IMR-90 (cell line): ENCODE measurements at regions not wholly inside any gene's neighbourhood (a gene's known extent, or its start where the extent isn't known, plus 50 kb on each side); places are given as distances from the start of the nearest gene placed in this dataset.

Experiments
- ATAC-seq: fragments of 200-7000 bp; cut with Tn5 transposase; 2 replicates; pipeline ENCODE4 v1.9.1; 2020; ENCODE audit warnings: low read depth, mild to moderate bottlenecking, moderate library complexity
- BruUV-seq: library from RNA; stranded (reverse); fragments of 400-500 nt; replicated peaks from 2 replicates; lab custom pipeline; 2021; lab: Mats Ljungman, UMichigan
- CTCF ChIA-PET: fragments of 300-600 bp; formaldehyde crosslinking; extraction: SDS; loops from one replicate; lab custom pipeline; 2021; ENCODE audit warnings: antibody characterized with exemption; lab: Yijun Ruan, JAX
- POLR2A ChIA-PET: fragments of 300-600 bp; sonication (Branson Sonifier 250); formaldehyde crosslinking; loops from one replicate; lab custom pipeline; 2022; ENCODE audit warnings: antibody characterized with exemption; ENCODE audit not compliant: unreplicated experiment; lab: Charles Lee
- DNase-seq: peaks from one replicate; pipeline ENCODE4 v3.0.0; 2013
- H2AFZ ChIP-seq: replicated peaks from 2 replicates; pipeline ENCODE3; 2013; ENCODE audit warnings: low read length, mild to moderate bottlenecking; ENCODE audit not compliant: poor library complexity
- H2AK5ac ChIP-seq: 2 replicates; pipeline ENCODE4 v1.6.1; 2013; ENCODE audit warnings: low read depth, low read length, inconsistent platforms
- H2AK9ac ChIP-seq: replicated peaks from 2 replicates; pipeline ENCODE3; 2013; ENCODE audit warnings: mild to moderate bottlenecking, low read depth, low read length, moderate library complexity; ENCODE audit not compliant: poor library complexity
- H2BK120ac ChIP-seq: 2 replicates; pipeline ENCODE4 v1.6.1; 2013; ENCODE audit warnings: low read depth, low read length, inconsistent platforms
- H2BK15ac ChIP-seq: 3 replicates; pipeline ENCODE4 v1.6.1; 2013; ENCODE audit warnings: low read depth, low read length, inconsistent platforms
- H2BK20ac ChIP-seq: 2 replicates; pipeline ENCODE4 v1.6.1; 2013; ENCODE audit warnings: low read depth, mild to moderate bottlenecking, inconsistent platforms, low read length, moderate library complexity
- H2BK5ac ChIP-seq: 2 replicates; pipeline ENCODE4 v1.6.1; 2013; ENCODE audit warnings: mild to moderate bottlenecking, low read depth, low read length, inconsistent platforms; ENCODE audit not compliant: poor library complexity, severe bottlenecking
- H3K14ac ChIP-seq: replicated peaks from 2 replicates; pipeline ENCODE4 v1.6.1; 2013; ENCODE audit warnings: low read depth, low read length, inconsistent platforms
- H3K18ac ChIP-seq: 2 replicates; pipeline ENCODE4 v1.6.1; 2013; ENCODE audit warnings: low read depth, low read length, control low read depth
- H3K23ac ChIP-seq: 2 replicates; pipeline ENCODE4 v1.6.1; 2013; ENCODE audit warnings: low read depth, low read length, inconsistent platforms
- H3K27ac ChIP-seq: 2 replicates; pipeline ENCODE4 v1.5.1; 2013; ENCODE audit warnings: mild to moderate bottlenecking, control low read depth, low read length; ENCODE audit not compliant: insufficient read depth
- H3K27me3 ChIP-seq: 2 replicates; pipeline ENCODE4 v1.6.1; 2013; ENCODE audit warnings: low read length; ENCODE audit not compliant: control insufficient read depth, insufficient read depth
- H3K36me3 ChIP-seq: 2 replicates; pipeline ENCODE4 v1.6.1; 2013; ENCODE audit warnings: low read length, mixed read lengths; ENCODE audit not compliant: control insufficient read depth, insufficient read depth
- H3K4ac ChIP-seq: 2 replicates; pipeline ENCODE4 v1.6.1; 2013; ENCODE audit warnings: low read depth, low read length, inconsistent platforms
- H3K4me1 ChIP-seq: 2 replicates; pipeline ENCODE4 v1.6.1; 2013; ENCODE audit warnings: low read length, mixed read lengths; ENCODE audit not compliant: control insufficient read depth, insufficient read depth
- H3K4me2 ChIP-seq: 2 replicates; pipeline ENCODE4 v1.6.1; 2013; ENCODE audit warnings: low read depth, mild to moderate bottlenecking, control low read depth, low read length, moderate library complexity
- H3K4me3 ChIP-seq: 2 replicates; pipeline ENCODE4 v1.5.1; 2013; ENCODE audit warnings: low read depth, mild to moderate bottlenecking, control low read depth, low read length, moderate library complexity; ENCODE audit not compliant: insufficient read depth
- H3K56ac ChIP-seq: 2 replicates; pipeline ENCODE4 v1.6.1; 2013; ENCODE audit warnings: low read length, inconsistent platforms; ENCODE audit not compliant: insufficient read depth; ENCODE audit errors: extremely low read depth
- H3K79me1 ChIP-seq, 2 experiments: 2 replicates each; pipeline ENCODE4 v1.6.1; 2013; ENCODE audit warnings: low read length in 2 of 2, inconsistent platforms in 1 of 2, low read depth in 1 of 2
- H3K9ac ChIP-seq: 2 replicates; pipeline ENCODE4 v1.6.1; 2013; ENCODE audit warnings: low read depth, low read length, control low read depth
- H3K9me1 ChIP-seq: 2 replicates; pipeline ENCODE4 v1.6.1; 2013; ENCODE audit warnings: low read length, inconsistent platforms; ENCODE audit not compliant: insufficient read depth
- H3K9me3 ChIP-seq: 2 replicates; pipeline ENCODE4 v1.6.1; 2013; ENCODE audit warnings: low read length; ENCODE audit not compliant: control insufficient read depth, insufficient read depth
- H4K20me1 ChIP-seq: 2 replicates; pipeline ENCODE4 v1.6.1; 2013; ENCODE audit warnings: low read length, inconsistent platforms; ENCODE audit not compliant: insufficient read depth
- H4K5ac ChIP-seq: 2 replicates; pipeline ENCODE4 v1.6.1; 2013; ENCODE audit warnings: mild to moderate bottlenecking, low read depth, low read length, control low read depth
- H4K8ac ChIP-seq, 2 experiments: 2 replicates each; pipeline ENCODE4 v1.6.1; 2013; ENCODE audit warnings: low read depth in 2 of 2, low read length in 2 of 2, control low read depth in 1 of 2, inconsistent platforms in 1 of 2
- H4K91ac ChIP-seq: 2 replicates; pipeline ENCODE4 v1.6.1; 2013; ENCODE audit warnings: low read depth, low read length, inconsistent platforms; ENCODE audit not compliant: insufficient read depth
- BHLHE40 ChIP-seq: fragments of 150-350 bp; IDR thresholded peaks from 2 replicates; pipeline ENCODE4 v1.6.1; 2016; ENCODE audit warnings: mild to moderate bottlenecking, low read depth, low read length
- CEBPB ChIP-seq: IDR thresholded peaks from 2 replicates; pipeline ENCODE4 v1.6.1; 2012; ENCODE audit warnings: low read depth, low read length, improper control_type of control experiment
- ELK1 ChIP-seq: fragments of 150-350 bp; IDR thresholded peaks from 2 replicates; pipeline ENCODE4 v1.6.1; 2016; ENCODE audit warnings: low read depth, mild to moderate bottlenecking, low read length, moderate library complexity, borderline replicate concordance
- FOS ChIP-seq: fragments of 150-350 bp; IDR thresholded peaks from 2 replicates; pipeline ENCODE4 v1.6.1; 2016; ENCODE audit warnings: low read depth, low read length
- MAFK ChIP-seq: IDR thresholded peaks from 2 replicates; pipeline ENCODE4 v1.6.1; 2012; ENCODE audit warnings: low read depth, low read length, improper control_type of control experiment
- MXI1 ChIP-seq: IDR thresholded peaks from 2 replicates; pipeline ENCODE4 v1.6.1; 2012; ENCODE audit warnings: low read depth, mild to moderate bottlenecking, low read length, moderate library complexity, borderline replicate concordance
- NFE2L2 ChIP-seq: fragments of 150-350 bp; IDR thresholded peaks from 2 replicates; pipeline ENCODE4 v1.6.1; 2016; ENCODE audit warnings: low read depth, mild to moderate bottlenecking, low read length
- POLR2A ChIP-seq: IDR thresholded peaks from 2 replicates; pipeline ENCODE4 v1.6.1; 2012; ENCODE audit warnings: mild to moderate bottlenecking, low read depth, low read length
- RAD21 ChIP-seq: IDR thresholded peaks from 2 replicates; pipeline ENCODE4 v1.6.1; 2012; ENCODE audit warnings: low read length, improper control_type of control experiment
- RCOR1 ChIP-seq: IDR thresholded peaks from 2 replicates; pipeline ENCODE4 v1.6.1; 2012; ENCODE audit warnings: mild to moderate bottlenecking, low read length, improper control_type of control experiment; ENCODE audit not compliant: insufficient replicate concordance
- SMC3 ChIP-seq: fragments of 150-350 bp; IDR thresholded peaks from 2 replicates; pipeline ENCODE4 v1.6.1; 2016; ENCODE audit warnings: low read depth, mild to moderate bottlenecking, antibody characterized with exemption, low read length, moderate library complexity
- WGBS, 2 experiments: methylation state at CpG; one replicate each; pipeline versions ENCODE4 v1.1.5 to v1.1.7; 2013; ENCODE audit warnings: missing lambda C conversion rate in 2 of 2; ENCODE audit not compliant: insufficient read length in 1 of 2; ENCODE audit errors: extremely low coverage in 2 of 2; 5-methylcytosine and 5-hydroxymethylcytosine counted together
- dilution Hi-C: fragments of 300-500 bp; cut with HindIII; formaldehyde crosslinking; loops from one replicate; pipeline ENCODE4 v1.14.3; 2018; ENCODE audit warnings: low sequenced_read_pairs; ENCODE audit not compliant: unreplicated experiment
- in situ Hi-C: fragments of 300-500 bp; cut with MboI; formaldehyde crosslinking; loops from 3 replicates; pipeline ENCODE4 v1.14.3; 2019; ENCODE audit warnings: low sequenced_read_pairs, inconsistent platforms, mixed read lengths
- intact Hi-C: fragments of 100-400 bp; cut with micrococcal nuclease; formaldehyde crosslinking; loops from 2 replicates; pipeline ENCODE4 v1.10.0; 2022

- in situ Hi-C loops, result no loop called here
- DNase-seq, result no peak
Observed at GRCh38 chr4:155481150-155481549, 104.4 kb upstream of the MAP9 start.

More at GRCh38 chr4:155481150-155481549, 104.4 kb upstream of the MAP9 start:
- no TSS peak for BruUV-seq
- Histone ChIP-seq H3K23ac (no peak overlapping the region), H3K56ac (no peak overlapping the region), H4K20me1 (no peaks in the 10 kb centered on the region), H2AFZ (no peak overlapping the region), H3K9me3 (no peaks in the 10 kb centered on the region), H2AK5ac (no peak overlapping the region), H3K27ac (no peak overlapping the region), H2BK15ac (no peak overlapping the region), H3K4me2 (no peak overlapping the region), H3K9me1 (no peaks in the 10 kb centered on the region), H2AK9ac (no peak overlapping the region), H3K4me3 (no peak overlapping the region), H2BK20ac (no peak overlapping the region), H3K14ac (no peak overlapping the region), H2BK120ac (no peak overlapping the region), H3K79me1 (no peaks in the 10 kb centered on the region), H3K18ac (no peak overlapping the region), H3K27me3 (no peaks in the 10 kb centered on the region), H3K4ac (no peak overlapping the region), H3K9ac (no peak overlapping the region), H3K36me3 (no peaks in the 10 kb centered on the region), H4K8ac (no peak overlapping the region), H4K91ac (no peak overlapping the region), H2BK5ac (no peak overlapping the region), H3K4me1 (0 out of 2 replicates have a peak, but pooled peaks cover 2% of the 10 kb centered on the region), H4K5ac (no peak overlapping the region)
- dilution Hi-C loops (no loop called here), intact Hi-C loops (no loop called here)
- TF ChIP-seq ELK1 (no peak), MAFK (no peak), SMC3 (no peak), RCOR1 (no peak), CEBPB (no peak), NFE2L2 (no peak), BHLHE40 (no peak), POLR2A (no peak), FOS (no peak), RAD21 (no peak), MXI1 (no peak)
- ATAC-seq, result no peak
- ChIA-PET CTCF (no interaction called here), POLR2A (no interaction called here)
- no CpG with 5 or more reads among the region's 4 CpGs for WGBS, 2 experiments
